ENCODE measurements at regions not wholly inside any gene's neighbourhood (a gene's known extent, or its start where the extent isn't known, plus 50 kb on each side); places are given as distances from the start of the nearest gene placed in this dataset.

DNA sequence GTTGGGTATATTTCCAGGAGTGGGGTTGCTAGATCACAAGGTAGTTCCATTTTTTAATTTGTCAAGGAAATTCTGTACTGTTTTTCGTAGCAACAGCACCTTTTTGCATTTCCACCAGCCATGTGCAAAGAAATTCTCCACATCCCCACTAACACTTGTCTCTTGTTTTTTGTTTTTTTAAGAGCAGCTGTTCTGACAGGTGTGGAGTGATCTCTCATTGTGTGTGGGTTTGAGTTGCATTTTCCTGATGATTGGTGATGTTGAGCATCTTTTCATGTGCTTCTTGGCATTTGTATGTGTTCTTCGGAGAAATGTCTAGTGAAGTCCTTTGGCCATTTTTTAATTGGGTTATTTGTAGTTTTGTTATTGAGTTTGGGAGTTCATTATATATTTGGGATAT lies 80.3 kb upstream of the PUDP start:
- H3K36me3 ChIP-seq (ENCODE audit: control insufficient read depth, insufficient read depth, low read length): no peaks in the 10 kb centered on the region
- DNase-seq (ENCODE audit: low read depth in 2 of 2): no peak
- H2AFZ ChIP-seq (ENCODE audit: low read length): no peak overlapping the region
- no peak overlapping the region for H3K4me3 ChIP-seq (replicated peaks in 1 of 4; ENCODE audit: control extremely low read depth in 1 of 4, insufficient read depth in 1 of 4, low read depth in 3 of 4, low read length in 4 of 4)
- no peaks in the 10 kb centered on the region for H3K79me2 ChIP-seq (ENCODE audit: control insufficient read depth, insufficient read depth, low read length)
- H4K20me1 ChIP-seq (ENCODE audit: control insufficient read depth, extremely low read depth, insufficient read depth, low read length): no peaks in the 10 kb centered on the region
- H3K27ac ChIP-seq (ENCODE audit: insufficient read depth, low read length): no peak overlapping the region
- H3K9ac ChIP-seq (ENCODE audit: insufficient read depth, low read length): no peak overlapping the region
- no peaks in the 10 kb centered on the region for H3K9me3 ChIP-seq (ENCODE audit: control insufficient read depth, insufficient read depth, low read depth, low read length)
- H3K4me2 ChIP-seq (ENCODE audit: extremely low read depth, insufficient read depth, low read length): no peak overlapping the region
- TF ChIP-seq EZH2 (IDR thresholded peaks at IDR 0.05; ENCODE audit: low read length, missing control alignments) (no peak), CTCF (conservative IDR thresholded peaks at IDR 0.05 in 1 of 2, IDR thresholded peaks at IDR 0.05 in 1 of 2; ENCODE audit: low read depth in 1 of 2, low read length in 2 of 2) (no peak)
- H3K27me3 ChIP-seq (ENCODE audit: control insufficient read depth, insufficient read depth, low read length): no peaks in the 10 kb centered on the region
- H3K4me1 ChIP-seq (ENCODE audit: control insufficient read depth, extremely low read depth, insufficient read depth, low read length): no peaks in the 10 kb centered on the region

DNA sequence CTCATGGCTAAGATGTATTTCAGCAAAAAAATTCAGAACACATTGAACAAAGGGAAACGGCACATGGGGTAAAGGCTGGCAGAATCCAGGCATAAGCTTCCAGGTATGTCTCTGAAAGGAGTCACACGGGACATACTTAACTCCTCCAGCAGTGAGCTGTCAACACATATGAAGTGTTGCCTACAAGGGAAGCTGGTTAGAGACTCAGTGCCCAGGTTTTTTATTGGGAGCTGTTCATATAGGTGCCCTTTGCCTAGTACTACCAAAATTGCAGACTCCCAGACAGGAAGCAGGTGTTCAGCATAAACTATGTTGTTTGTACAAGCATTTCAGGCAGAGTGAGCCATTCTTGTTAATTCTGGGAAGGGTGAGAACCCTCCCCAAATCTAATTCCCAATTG lies 77.4 kb upstream of the PUDP start:
- Histone ChIP-seq H3K4me3 (replicated peaks in 1 of 4; ENCODE audit: control extremely low read depth in 1 of 4, insufficient read depth in 1 of 4, low read depth in 3 of 4, low read length in 4 of 4) (no peak overlapping the region), H3K27me3 (ENCODE audit: control insufficient read depth, insufficient read depth, low read length) (no peaks in the 10 kb centered on the region), H3K27ac (ENCODE audit: insufficient read depth, low read length) (no peak overlapping the region), H3K4me2 (ENCODE audit: extremely low read depth, insufficient read depth, low read length) (no peak overlapping the region), H3K4me1 (ENCODE audit: control insufficient read depth, extremely low read depth, insufficient read depth, low read length) (no peaks in the 10 kb centered on the region), H3K36me3 (ENCODE audit: control insufficient read depth, insufficient read depth, low read length) (no peaks in the 10 kb centered on the region), H3K9me3 (ENCODE audit: control insufficient read depth, insufficient read depth, low read depth, low read length) (no peaks in the 10 kb centered on the region), H3K79me2 (ENCODE audit: control insufficient read depth, insufficient read depth, low read length) (no peaks in the 10 kb centered on the region), H4K20me1 (ENCODE audit: control insufficient read depth, extremely low read depth, insufficient read depth, low read length) (no peaks in the 10 kb centered on the region), H2AFZ (ENCODE audit: low read length) (no peak overlapping the region), H3K9ac (ENCODE audit: insufficient read depth, low read length) (no peak overlapping the region)
- DNase-seq (ENCODE audit: low read depth in 2 of 2): no peak
- TF ChIP-seq EZH2 (IDR thresholded peaks at IDR 0.05; ENCODE audit: low read length, missing control alignments): no peak
- no peak for TF ChIP-seq CTCF (conservative IDR thresholded peaks at IDR 0.05 in 1 of 2, IDR thresholded peaks at IDR 0.05 in 1 of 2; ENCODE audit: low read depth in 1 of 2, low read length in 2 of 2)

DNA sequence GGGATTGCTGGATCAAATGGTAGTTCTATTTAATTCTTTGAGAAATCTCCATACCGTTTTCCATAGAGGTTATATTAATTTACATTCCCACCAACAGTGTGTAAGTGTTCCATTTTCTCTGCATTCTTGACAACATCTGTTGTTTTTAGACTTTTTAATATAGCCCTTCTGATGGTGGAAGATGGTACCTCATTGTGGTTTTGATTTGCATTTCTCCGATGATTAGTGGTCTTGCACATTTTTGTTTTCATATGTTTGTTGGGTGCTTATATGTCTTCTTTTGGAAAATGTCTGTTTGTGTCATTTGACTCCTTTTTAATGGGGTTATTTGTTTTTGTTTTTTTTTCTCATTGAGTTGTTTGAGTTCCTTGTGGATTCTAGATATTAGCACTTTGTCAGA lies 75.3 kb upstream of the PUDP start:
- Histone ChIP-seq H3K4me2 (ENCODE audit: extremely low read depth, insufficient read depth, low read length) (no peak overlapping the region), H3K9ac (ENCODE audit: insufficient read depth, low read length) (no peak overlapping the region), H3K4me3 (replicated peaks in 1 of 4; ENCODE audit: control extremely low read depth in 1 of 4, insufficient read depth in 1 of 4, low read depth in 3 of 4, low read length in 4 of 4) (no peak overlapping the region), H3K9me3 (ENCODE audit: control insufficient read depth, insufficient read depth, low read depth, low read length) (no peaks in the 10 kb centered on the region), H2AFZ (ENCODE audit: low read length) (no peak overlapping the region), H3K4me1 (ENCODE audit: control insufficient read depth, extremely low read depth, insufficient read depth, low read length) (no peaks in the 10 kb centered on the region), H3K27me3 (ENCODE audit: control insufficient read depth, insufficient read depth, low read length) (no peaks in the 10 kb centered on the region), H3K36me3 (ENCODE audit: control insufficient read depth, insufficient read depth, low read length) (no peaks in the 10 kb centered on the region), H4K20me1 (ENCODE audit: control insufficient read depth, extremely low read depth, insufficient read depth, low read length) (no peaks in the 10 kb centered on the region), H3K79me2 (ENCODE audit: control insufficient read depth, insufficient read depth, low read length) (no peaks in the 10 kb centered on the region), H3K27ac (ENCODE audit: insufficient read depth, low read length) (no peak overlapping the region)
- TF ChIP-seq CTCF (conservative IDR thresholded peaks at IDR 0.05 in 1 of 2, IDR thresholded peaks at IDR 0.05 in 1 of 2; ENCODE audit: low read depth in 1 of 2, low read length in 2 of 2) (no peak), EZH2 (IDR thresholded peaks at IDR 0.05; ENCODE audit: low read length, missing control alignments) (no peak)
- no peak for DNase-seq (ENCODE audit: low read depth in 2 of 2)

Measured in fibroblast of lung (primary cell).